Activated CD8-positive, alpha-beta memory T cell treated with anti-CD3 and anti-CD28 coated beads for 48 hours (primary cell): ENCODE measurements at regions not wholly inside any gene's neighbourhood (a gene's known extent, or its start where the extent isn't known, plus 50 kb on each side); places are given as distances from the start of the nearest gene placed in this dataset.

Experiments
- DNase-seq, 3 experiments: peaks; one replicate each; pipeline ENCODE4 v3.0.0-alpha.2; 2020; ENCODE audit warnings: low read depth in 2 of 3, low spot score in 2 of 3

DNA sequence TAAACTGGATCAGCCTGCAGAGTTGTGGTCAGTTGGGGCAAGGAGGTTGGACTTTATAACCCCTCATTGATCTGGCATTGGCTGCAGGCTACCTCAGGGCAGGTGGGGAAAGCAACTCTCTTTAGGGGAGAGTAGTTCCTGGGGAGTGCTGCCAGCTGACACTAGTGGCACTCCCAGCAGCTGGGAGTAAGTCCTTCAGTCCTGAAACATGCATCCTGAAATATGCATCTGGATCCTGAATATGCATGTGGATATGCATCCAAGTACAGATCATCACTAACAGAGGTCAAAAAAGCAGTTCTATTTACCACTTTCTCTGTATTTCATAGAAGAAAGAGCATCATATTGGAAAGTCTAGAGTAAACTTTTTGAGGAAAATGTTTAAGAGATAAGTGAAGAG lies 350.8 kb downstream of the EPM2A start:
- no peak for DNase-seq

DNA sequence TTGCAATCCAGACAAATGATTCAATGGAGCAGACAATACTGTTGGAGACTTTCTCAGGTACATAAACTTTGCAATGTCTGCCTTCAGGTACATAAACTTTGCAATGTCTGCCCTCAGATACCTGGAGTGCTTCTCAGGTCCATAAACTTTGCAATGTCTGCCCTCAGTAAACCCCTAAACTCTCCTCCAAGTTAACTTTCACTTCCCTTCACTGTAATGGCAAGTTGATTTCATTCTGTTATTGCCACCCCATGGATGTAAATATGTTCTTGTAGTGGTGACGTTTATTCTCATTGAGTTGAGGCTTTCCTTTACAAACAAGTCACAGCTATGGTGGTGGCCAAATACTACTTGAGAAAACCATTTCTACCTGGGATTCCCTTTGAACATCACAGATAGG lies 338.8 kb downstream of the EPM2A start:
- no peak for DNase-seq

DNA sequence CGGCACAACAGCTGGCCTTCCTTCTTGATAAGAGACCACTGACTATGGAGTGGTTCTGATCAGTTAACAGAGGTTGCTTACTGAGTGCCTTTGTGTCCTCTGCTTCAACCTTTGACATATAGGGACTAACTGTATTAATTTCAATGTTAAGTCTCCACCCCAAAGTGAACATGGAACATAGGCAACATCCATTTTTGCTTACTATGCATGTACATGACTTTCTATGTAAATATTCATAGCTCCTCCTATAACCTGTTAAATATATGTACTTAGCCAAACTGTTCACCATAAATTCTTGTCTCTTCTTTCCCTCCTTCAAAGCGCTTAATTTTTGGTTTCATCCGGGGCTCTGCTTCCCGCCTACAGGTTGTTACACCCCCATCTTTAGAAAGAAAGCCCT lies 334.8 kb downstream of the EPM2A start:
- DNase-seq, result no peak

DNA sequence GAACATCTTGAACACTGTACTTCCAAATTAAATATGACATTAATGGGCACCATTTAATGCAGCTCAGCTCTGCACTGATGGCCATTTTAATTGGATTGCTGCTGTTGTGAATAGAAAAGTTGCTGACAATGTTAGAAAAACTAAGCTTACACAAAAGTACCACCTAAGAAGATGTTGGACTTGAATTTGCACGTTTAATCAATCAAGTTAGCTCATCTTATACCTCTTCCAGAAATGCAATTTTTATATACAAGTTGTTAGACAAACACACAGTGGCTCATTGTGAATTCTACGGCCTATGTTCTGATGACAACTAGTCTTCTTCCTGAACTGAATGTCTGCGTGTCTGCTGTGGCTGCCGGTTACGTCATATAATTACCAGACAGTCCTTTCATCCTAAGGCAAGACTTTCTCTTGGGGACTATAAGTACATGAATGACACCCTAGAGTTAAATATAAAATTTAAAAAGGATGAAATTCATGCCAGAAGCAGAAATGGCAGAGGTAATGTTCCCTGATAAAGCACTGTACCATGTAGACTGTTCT lies 330.2 kb downstream of the EPM2A start:
- no peak for DNase-seq

DNA sequence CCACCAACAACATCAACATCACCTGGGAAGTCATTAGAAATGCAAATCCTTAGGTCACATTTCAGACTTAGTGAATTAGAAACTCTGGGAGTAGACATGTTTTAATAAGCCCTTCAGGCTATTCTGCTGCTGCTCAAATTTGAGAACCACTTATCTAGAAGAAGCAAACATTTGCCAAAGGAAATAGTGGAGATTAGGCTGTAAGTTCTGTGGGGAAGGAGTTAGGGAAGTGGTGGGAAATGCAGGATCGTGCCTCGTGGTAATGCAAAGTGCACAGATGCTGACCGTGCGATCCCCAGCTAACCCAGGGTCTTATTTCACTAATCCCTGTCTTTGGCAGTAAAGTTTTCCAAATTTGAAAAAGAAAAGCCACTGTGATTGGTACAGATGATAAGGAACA lies 328.5 kb downstream of the EPM2A start:
- no peak for DNase-seq

DNA sequence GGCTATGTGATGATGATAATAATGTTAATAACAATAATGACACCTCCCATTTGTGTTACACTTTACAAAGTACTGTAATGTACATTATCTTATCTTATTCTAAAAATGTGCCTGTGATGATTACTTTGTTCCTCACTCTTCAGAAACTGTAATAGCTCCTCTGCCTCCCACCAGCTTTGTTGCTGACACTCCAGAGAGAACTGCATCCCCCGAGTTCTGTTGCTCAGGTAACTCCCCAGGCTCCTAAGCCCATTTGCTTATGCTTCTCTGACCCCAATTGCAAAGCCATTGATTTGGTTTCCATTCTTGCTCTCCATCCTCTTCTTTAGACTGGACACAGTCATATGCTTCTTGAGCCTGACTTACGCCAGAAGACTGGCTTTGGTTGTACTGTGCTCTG lies 319.7 kb downstream of the EPM2A start:
- DNase-seq, result no peak

DNA sequence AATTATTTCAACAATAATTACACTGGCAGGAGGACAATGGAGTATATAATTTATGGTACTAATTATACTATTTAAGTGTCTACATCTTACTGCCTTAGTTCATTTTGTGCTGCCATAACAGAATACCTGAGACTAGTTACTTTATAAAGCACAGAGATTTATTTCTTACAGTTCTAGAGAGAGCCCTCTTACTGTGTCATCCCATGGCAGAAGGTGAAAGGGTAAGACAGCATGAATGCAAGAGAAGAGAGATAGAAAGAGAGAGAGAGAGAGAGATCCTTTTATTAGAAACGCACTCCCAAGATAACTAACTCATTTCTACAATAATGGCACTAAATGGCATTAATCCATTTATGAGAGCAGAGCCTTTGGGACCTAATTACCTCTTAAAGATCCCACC lies 314.7 kb downstream of the EPM2A start:
- DNase-seq, result no peak

DNA sequence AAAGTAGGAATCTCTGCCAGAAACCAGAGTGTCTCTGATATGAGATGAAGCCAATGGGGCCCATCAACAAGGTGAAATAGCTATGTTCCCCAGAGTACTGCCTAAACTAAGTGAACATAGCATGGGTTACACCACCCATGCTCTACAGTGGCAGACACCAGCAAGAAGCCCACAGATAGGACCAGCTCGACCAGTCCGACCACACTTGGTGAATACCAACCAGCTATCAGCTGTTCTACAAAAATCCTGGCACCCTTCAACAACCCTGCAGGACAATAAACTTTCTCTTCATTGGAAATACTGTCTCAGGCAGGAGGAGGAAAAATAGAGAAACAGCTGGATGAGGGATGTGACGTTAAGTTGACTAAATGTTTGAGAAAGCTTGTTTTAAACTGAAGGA lies 311.4 kb downstream of the EPM2A start:
- DNase-seq, result no peak

DNA sequence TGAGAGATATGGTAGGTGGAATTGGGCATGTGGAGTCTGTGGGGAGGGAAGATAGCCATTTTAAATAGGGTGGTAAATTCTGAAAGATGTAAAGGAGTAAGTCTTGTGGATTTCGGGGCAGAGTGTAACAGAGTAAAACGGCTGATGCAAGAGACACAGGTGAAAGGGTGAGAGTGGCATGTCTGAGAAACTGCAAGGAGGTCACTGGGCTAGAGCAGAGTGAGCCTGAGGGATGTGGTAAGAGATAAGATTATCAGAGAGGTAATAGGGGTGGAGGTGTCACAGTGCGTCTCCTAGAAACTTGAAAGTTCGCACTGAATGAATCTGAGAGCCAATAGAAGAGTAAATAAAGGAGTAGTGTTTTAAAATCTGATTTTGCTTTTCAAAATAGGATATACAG lies 308.1 kb downstream of the EPM2A start:
- DNase-seq, result no peak

DNA sequence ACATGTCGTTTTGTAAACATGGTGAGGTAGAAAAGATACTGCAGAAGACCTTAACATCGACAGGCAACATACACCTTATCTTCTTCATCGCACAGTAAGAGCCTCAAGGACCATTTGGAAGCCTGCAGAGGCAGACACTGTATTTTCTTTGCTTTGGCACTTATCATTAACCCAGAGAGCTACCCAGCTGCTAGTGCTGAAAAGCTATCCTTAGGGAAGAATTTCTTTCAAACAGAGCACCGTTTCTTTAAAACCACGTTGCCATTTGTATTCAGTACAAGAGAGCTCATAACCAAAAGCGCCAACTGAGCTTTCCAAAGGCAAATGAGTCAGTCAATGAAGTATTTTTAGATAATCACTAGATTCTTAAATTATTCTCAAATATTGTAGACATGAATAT lies 306.6 kb downstream of the EPM2A start:
- DNase-seq, result no peak

DNA sequence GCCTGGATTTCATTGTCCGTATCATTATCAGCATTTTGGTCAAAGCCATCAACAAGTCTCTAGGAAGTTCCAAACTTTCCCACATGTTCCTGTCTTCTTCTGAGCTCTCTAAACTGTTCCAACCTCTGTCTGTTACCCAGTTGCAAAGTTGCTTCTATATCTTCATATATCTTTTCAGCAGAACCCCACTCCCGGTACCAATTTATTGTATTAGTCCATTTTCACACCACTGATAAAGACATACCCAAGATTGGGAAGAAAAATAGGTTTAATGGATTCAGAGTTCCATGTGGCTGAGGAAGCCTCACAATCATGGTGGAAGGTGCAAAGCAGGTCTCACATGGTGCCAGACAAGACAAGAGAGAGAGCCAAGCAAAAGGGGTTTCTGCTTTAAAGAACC lies 293.2 kb downstream of the EPM2A start:
- DNase-seq, result no peak

DNA sequence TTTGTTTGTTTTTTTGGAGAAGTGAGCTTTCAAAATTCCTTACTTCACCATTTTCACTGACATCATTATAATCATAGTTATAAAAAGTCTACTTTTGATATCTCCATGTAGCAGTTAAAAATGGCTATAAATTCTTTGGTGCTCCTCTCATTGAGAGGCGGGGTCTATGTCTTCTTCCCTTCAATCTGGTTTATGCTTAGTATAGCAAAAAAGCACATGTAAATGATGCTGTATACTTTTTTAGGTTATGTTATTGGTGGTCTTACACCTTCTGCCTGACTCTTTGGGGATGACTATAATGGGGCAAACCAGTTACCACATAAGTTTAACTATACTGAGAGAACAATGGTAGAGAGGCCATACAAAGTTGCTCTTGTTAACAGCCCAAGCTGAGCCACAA lies 289.6 kb downstream of the EPM2A start:
- DNase-seq, result no peak

DNA sequence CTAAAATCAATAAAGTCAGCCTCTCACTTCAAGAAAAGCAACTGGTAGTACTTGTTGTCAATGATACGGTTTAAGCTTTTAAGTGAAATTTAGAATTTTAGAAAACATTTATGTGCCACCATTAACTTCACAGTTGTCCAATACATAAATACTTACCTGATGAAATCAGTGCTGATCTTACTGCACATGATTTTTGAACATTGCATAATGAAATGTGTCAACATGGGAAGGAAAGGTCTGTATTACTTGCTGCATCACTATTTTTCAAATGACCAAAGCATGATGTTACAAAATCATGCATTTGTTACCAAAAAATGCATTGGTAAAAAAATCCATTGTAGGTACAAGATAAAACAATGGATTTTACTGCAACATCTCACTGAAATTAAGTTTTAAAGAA lies 284.3 kb downstream of the EPM2A start:
- DNase-seq, result no peak

DNA sequence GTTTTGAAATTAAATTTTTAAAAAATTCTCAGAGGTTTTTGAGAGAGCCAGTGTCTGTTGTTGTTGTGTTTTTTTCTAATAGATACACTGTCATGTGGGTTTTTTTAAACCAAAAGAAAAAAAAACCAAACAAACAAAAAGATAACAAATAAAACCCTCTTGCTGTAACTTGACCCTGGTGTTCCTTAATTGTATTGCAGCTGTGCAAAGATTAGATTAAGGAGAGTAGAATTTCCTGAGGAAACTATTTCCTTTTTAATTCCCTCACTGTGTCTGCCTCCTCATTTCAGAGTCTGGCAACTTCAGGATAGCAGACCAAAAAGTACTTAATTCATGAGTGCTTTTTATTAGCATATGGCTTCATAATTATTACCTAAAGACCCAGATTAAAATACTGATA lies 281.9 kb downstream of the EPM2A start:
- DNase-seq, result no peak

DNA sequence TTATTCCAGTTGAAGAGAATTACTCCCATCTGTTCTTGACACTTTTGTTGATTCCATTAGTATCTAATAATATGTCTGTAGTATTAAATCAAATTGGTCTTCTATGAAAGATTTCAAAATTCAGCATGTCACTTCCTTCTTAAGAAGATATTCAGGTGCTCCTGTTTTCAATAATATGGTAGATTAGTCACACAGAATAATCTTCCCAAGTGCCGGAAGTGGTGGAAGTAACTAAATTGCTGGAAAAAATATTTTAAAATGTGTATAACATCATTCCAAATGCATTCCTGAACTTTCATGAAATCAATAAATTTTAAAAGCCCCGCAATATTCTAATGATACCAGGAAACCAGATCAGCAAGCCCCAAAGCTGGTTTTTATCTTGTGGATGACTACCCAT lies 281.3 kb downstream of the EPM2A start:
- no peak for DNase-seq

DNA sequence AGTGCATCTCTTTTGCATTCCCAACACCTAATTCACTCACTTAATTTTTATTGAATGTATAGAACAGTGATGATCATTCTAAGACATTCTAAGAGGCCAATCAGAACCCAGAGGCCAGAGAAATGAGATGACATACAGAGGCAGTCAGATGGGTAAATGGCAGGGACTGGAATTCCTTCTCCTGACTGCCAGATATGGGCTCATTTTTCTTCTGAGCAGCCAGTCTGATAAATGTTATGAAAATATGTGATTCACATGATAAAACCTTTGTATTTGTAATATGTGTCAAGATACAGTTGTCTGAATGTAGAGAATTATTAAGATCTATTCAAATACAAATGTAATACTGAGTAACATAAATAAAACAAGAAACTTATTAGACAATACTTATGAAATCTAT lies 277.8 kb downstream of the EPM2A start:
- no peak for DNase-seq

DNA sequence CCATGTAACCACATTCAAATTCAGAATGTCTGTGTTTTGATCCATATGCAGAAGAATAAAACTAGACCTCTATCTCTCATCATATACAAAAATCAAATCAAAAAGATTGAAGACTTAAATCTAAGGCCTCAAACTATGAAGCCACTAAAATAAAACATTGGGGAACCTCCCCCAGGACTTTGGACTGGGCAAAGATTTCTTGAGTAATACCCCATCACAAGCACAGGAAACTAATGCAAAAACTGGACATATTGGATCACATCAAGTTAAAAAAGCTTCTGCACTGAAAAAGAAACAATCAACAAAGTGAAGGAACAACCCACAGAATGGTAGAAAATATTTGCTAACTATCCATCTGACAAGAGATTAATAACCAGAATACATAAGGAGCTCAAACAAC lies 266.8 kb downstream of the EPM2A start:
- DNase-seq, result no peak

DNA sequence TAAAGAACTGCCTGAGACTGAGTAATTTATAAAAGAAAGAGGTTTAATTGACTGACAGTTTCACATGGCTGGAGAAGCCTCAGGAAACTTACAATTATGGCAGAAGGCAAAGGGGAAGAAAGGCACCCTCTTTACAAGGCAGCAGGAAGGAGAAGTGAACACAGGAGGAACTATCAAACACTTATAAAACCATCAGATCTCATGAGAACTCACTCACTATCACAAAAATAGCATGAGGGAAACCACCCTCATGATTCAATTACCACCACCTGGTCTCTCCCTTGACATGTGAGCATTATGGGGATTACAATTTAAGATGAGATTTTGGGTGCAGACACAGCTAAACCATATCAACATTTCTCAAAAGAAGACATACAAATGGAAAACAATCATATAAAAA lies 266.3 kb downstream of the EPM2A start:
- no peak for DNase-seq

DNA sequence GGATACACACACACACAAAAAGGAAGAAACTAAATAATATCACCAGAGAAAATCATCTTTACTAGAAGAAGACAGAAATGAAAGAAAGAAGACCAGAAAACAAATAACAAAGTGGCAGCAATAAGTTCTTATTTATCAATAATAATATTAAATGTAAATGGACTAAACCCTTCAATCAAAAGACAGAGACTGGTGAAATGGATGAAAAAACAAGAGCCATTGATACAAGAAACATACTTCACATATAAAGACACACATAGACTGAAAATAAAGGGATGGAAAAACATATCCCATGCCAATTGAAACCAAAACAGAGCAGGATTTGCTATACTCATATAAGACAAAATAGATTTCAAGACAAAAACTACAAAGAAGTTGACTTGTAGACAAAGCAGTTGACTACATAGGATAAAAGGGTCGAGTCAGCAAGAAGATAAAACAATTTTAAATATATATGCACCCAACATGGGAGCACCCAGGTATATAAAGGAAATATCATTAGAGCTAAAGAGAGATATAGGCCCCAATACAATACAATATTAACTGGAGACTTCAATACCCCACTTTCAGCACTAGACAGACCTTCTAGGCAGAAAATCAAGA lies 259.4 kb downstream of the EPM2A start:
- DNase-seq, result no peak

DNA sequence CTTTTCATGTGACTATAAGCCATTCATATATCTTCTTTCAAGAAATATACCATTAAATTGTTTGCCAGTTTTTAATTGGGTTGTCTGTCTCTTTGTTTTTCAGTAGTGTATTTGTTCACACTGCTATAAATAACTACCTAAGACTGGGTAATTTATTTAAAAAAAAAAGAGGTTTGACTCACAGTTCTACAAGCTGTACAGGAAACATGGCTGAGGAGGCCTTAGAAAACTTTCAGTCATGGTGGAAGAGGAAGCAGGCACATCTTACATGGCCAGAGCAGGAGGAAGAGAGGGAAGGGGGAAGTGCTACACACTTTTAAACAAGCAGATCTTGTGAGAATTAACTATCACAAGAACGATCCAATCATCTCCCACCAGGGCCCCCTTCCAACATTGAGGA lies 255.3 kb downstream of the EPM2A start:
- DNase-seq, result no peak

DNA sequence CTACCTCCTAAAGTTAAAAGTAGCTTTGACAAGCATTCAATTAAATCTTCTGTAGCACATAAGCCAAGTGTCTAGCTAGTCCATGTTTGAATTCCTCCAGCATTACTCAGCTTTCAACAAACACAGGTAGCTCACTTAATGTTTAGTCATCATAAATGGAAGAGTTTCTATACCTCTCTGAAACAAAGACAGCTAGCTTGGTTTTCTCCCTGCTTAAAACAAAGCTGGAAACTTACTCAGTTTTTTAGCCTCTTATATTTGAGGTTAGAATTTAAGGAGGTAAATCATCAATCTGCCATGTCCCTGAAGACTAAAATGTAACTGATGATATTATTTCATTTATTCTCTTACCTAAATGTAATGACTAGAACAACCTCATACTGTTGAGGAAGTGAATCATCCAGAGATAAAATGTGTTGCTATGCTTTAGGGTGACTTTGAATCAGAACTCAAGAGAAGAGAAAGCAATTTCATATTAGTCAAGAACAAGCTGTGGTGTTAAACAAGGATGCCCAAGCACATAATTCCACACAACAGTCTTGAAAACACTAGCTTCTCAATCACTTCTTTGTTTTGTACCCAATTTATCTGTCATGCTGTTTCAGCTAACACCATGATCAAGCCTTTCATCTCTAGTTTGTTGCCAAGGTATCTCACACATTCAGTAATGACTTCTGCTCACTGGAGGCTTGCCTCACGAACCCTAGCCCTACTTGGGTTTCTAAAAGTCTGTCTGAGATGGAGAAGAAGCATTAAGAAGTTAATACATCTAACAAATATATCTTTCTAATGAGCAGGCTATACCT lies 251.9 kb downstream of the EPM2A start:
- no peak for DNase-seq

DNA sequence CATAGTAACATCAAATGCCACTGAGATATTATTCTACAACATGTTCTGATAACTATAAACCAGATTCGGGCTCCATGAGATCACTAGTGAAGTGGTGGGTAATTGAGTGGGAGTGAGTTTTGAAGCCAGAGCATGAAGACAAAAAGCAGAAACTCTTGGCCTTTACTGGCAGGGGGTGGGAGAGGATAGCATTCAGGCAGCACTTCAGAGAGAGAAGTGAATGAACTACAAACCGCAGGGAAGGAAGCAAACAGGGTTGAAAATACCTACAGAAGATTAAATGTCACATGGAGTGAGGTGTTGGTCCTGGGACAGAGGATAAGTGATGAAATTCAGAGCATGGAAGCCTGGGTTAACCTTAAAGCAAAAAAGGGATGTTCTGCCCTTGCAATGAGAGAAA lies 250.0 kb downstream of the EPM2A start:
- DNase-seq, result no peak

DNA sequence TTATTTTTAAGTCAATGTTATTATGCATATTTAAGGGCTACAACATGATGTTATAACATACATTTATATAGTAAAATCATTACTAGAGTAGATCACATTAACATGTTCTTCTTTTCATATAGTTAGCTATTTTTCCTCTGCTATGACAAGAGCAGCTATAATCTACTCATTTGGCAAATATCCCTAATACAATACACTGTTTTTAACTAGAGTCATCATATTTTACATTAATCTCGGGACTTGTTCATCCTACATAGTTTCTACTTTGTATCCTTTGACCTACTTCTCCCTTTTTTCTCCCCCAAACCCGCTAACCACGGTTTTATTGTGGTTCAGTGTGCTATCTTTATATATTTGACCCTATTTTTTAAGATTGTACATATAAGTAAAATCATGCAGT lies 249.0 kb downstream of the EPM2A start:
- DNase-seq, result no peak
